ENCODE measurements at regions not wholly inside any gene's neighbourhood (a gene's known extent, or its start where the extent isn't known, plus 50 kb on each side); places are given as distances from the start of the nearest gene placed in this dataset.

DNA sequence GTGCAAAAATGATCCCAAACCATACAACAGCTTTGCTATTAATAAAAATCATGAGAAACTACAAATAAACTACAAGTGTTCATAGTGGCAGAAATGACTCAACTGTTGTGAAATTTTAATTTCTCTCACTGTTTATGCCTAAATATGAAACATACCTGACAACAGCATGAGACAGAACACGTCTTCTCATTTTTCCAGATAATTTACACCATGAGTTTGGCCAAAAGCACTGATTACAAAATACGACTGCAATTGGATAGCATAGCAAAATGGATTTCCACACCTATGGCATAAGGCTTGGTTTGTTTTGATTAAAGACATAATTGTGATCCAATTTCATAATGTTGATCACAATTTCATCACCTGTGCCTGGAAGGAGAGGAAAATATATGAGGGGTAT is 608.6 kb downstream of the GATA3 start:
- no peak overlapping the region for H3K27ac Mint-ChIP-seq (ENCODE audit: unreplicated experiment)
- H3K36me3 ChIP-seq (ENCODE audit: control insufficient read depth, insufficient read depth, low read length), result no peaks in the 10 kb centered on the region
- no peak overlapping the region for H3K4me3 ChIP-seq (ENCODE audit: low read depth, low read length)
- H3K4me1 Mint-ChIP-seq (ENCODE audit: low read depth, unreplicated experiment), result no peaks in the 10 kb centered on the region
- H3K4me1 ChIP-seq, result no peaks in the 10 kb centered on the region
- peaks cover 7% of the 10 kb centered on the region for H3K27me3 Mint-ChIP-seq (ENCODE audit: insufficient read depth, unreplicated experiment)
- ChIA-PET POLR2A (no interaction called here), CTCF (no interaction called here)
- no peaks in the 10 kb centered on the region for H3K9me3 Mint-ChIP-seq (ENCODE audit: unreplicated experiment)
- H3K36me3 Mint-ChIP-seq (ENCODE audit: insufficient read depth, unreplicated experiment), result no peaks in the 10 kb centered on the region
- H3K9me3 ChIP-seq, result no peaks in the 10 kb centered on the region
- no peak for TF ChIP-seq CTCF (IDR thresholded peaks at IDR 0.05; ENCODE audit: insufficient read depth in 1 of 2, low read depth in 1 of 2, low read length in 1 of 2, severe bottlenecking in 1 of 2, unreplicated experiment in 1 of 2)
- BruUV-seq (replicated peaks), result no TSS peak
- intact Hi-C loops (cut with micrococcal nuclease; ENCODE audit: unreplicated experiment), result no loop called here
- H3K4me3 Mint-ChIP-seq (ENCODE audit: unreplicated experiment), result no peak overlapping the region
- no peaks in the 10 kb centered on the region for H3K27me3 ChIP-seq (replicated peaks; ENCODE audit: control insufficient read depth, insufficient read depth, low read length)
- DNase-seq, result no peak

- Histone ChIP-seq H3K4me1 (no peaks in the 10 kb centered on the region), H3K4me3 (ENCODE audit: low read depth, low read length) (no peak overlapping the region), H3K27me3 (replicated peaks; ENCODE audit: control insufficient read depth, insufficient read depth, low read length) (no peaks in the 10 kb centered on the region), H3K36me3 (ENCODE audit: control insufficient read depth, insufficient read depth, low read length) (no peaks in the 10 kb centered on the region), H3K9me3 (no peaks in the 10 kb centered on the region)
- TF ChIP-seq CTCF (IDR thresholded peaks at IDR 0.05; ENCODE audit: insufficient read depth in 1 of 2, low read depth in 1 of 2, low read length in 1 of 2, severe bottlenecking in 1 of 2, unreplicated experiment in 1 of 2), result no peak
- no TSS peak for BruUV-seq (replicated peaks)
- no peaks in the 10 kb centered on the region for H3K4me1 Mint-ChIP-seq (ENCODE audit: low read depth, unreplicated experiment)
- no peaks in the 10 kb centered on the region for H3K9me3 Mint-ChIP-seq (ENCODE audit: unreplicated experiment)
- ChIA-PET CTCF (no interaction called here), POLR2A (interaction anchor here (0.7 kb wide), 1 partner anchor 266 kb away, joined by 4 read pairs; no protein-coding TSS in a partner anchor)
- H3K36me3 Mint-ChIP-seq (ENCODE audit: insufficient read depth, unreplicated experiment), result no peaks in the 10 kb centered on the region
- no peak for DNase-seq
- peaks cover 7% of the 10 kb centered on the region for H3K27me3 Mint-ChIP-seq (ENCODE audit: insufficient read depth, unreplicated experiment)
- H3K4me3 Mint-ChIP-seq (ENCODE audit: unreplicated experiment), result no peak overlapping the region
- intact Hi-C loops (cut with micrococcal nuclease; ENCODE audit: unreplicated experiment), result no loop called here
- H3K27ac Mint-ChIP-seq (ENCODE audit: unreplicated experiment), result no peak overlapping the region
Observed at GRCh38 chr10:8665322-8665721, 610.8 kb downstream of the GATA3 start.

- no peak for TF ChIP-seq CTCF (IDR thresholded peaks at IDR 0.05; ENCODE audit: insufficient read depth in 1 of 2, low read depth in 1 of 2, low read length in 1 of 2, severe bottlenecking in 1 of 2, unreplicated experiment in 1 of 2)
- Histone ChIP-seq H3K27me3 (replicated peaks; ENCODE audit: control insufficient read depth, insufficient read depth, low read length) (no peaks in the 10 kb centered on the region), H3K36me3 (ENCODE audit: control insufficient read depth, insufficient read depth, low read length) (no peaks in the 10 kb centered on the region), H3K4me1 (no peaks in the 10 kb centered on the region), H3K9me3 (no peaks in the 10 kb centered on the region), H3K4me3 (ENCODE audit: low read depth, low read length) (no peak overlapping the region)
- CTCF ChIA-PET, result no interaction called here
- H3K4me1 Mint-ChIP-seq (ENCODE audit: low read depth, unreplicated experiment), result no peaks in the 10 kb centered on the region
- H3K27ac Mint-ChIP-seq (ENCODE audit: unreplicated experiment), result no peak overlapping the region
- no peaks in the 10 kb centered on the region for H3K9me3 Mint-ChIP-seq (ENCODE audit: unreplicated experiment)
- no TSS peak for BruUV-seq (replicated peaks)
- no peaks in the 10 kb centered on the region for H3K27me3 Mint-ChIP-seq (ENCODE audit: insufficient read depth, unreplicated experiment)
- intact Hi-C loops (cut with micrococcal nuclease; ENCODE audit: unreplicated experiment), result no loop called here
- no peak overlapping the region for H3K4me3 Mint-ChIP-seq (ENCODE audit: unreplicated experiment)
- POLR2A ChIA-PET, result interaction anchor here (0.6 kb wide), 1 partner anchor 1145 kb away, joined by 4 read pairs; no protein-coding TSS in a partner anchor
- no peaks in the 10 kb centered on the region for H3K36me3 Mint-ChIP-seq (ENCODE audit: insufficient read depth, unreplicated experiment)
- DNase-seq, result no peak
Observed at GRCh38 chr10:8670461-8670860, 616.0 kb downstream of the GATA3 start.
